ENCODE measurements at regions not wholly inside any gene's neighbourhood (a gene's known extent, or its start where the extent isn't known, plus 50 kb on each side); places are given as distances from the start of the nearest gene placed in this dataset.

DNA sequence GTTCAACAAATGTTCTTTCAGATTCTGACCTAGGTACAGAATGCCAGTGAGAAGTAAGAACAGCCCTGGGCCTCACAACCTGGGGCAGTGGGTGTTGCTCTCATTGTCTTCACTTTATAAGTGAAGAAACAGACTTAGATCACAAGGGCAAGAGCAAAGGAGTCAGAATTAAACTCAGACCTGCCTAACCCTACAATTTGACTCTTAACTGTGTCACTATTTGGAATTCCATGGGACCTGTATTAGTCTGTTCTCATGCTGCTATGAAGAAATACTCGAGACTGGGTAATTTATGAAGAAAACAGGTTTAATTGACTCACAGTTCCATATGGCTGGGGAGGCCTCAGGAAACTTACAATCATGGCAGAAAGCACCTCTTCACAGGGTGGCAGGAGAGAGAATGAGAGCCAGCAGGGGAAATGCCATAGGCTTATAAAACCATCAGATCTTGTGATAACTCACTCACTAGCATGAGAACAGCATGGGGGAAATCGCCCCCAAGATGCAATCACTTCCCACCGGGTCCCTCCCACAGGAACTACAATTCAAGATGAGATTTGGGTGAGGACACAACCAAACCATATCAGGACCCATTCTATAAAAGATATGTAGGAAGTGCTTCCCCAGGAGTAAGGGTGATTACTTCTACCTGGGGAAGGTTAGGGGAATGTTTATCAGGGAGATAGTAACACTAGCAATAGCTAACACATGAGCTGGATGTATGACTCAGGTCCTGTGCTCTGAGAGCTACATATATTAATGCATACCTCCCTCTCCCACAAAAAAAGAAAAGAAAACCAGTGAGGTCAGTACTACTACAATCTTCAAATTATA lies 270.1 kb downstream of the SOX9 start:
- TF ChIP-seq CTCF (IDR thresholded peaks at IDR 0.05; ENCODE audit: poor library complexity), result no peak
- TF ChIP-seq EZH2phosphoT487 (IDR thresholded peaks at IDR 0.05; ENCODE audit: low read depth, severe bottlenecking, unreplicated experiment), result no peak
- no peak for TF ChIP-seq EZH2 (IDR thresholded peaks at IDR 0.05; ENCODE audit: borderline replicate concordance)
